ENCODE measurements at regions not wholly inside any gene's neighbourhood (a gene's known extent, or its start where the extent isn't known, plus 50 kb on each side); places are given as distances from the start of the nearest gene placed in this dataset.

DNA sequence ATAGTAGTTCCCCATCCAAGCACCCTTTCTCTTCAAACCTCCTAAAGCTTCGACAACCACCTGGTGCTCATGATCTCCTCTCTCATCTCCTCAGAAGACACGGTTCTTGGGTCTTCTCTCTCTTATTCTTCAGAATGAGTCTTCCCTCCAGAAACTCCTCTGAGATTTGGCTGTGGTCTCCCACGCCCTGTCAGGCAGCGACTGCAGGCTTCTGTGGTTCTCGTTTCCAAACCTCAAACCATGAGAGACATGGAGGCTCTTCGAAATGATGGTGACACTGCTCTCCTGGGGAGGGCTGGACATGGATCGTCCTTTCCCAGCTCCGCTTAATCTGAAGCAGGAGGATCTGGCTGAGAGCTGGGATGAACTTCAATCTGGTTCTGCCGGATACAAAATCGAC lies 78.6 kb upstream of the PITRM1 start:
- DNase-seq, result no peak

GRCh38 chr10:3249307-3249889 lies 76.8 kb upstream of the PITRM1 start:
- DNase-seq, result no peak

DNA sequence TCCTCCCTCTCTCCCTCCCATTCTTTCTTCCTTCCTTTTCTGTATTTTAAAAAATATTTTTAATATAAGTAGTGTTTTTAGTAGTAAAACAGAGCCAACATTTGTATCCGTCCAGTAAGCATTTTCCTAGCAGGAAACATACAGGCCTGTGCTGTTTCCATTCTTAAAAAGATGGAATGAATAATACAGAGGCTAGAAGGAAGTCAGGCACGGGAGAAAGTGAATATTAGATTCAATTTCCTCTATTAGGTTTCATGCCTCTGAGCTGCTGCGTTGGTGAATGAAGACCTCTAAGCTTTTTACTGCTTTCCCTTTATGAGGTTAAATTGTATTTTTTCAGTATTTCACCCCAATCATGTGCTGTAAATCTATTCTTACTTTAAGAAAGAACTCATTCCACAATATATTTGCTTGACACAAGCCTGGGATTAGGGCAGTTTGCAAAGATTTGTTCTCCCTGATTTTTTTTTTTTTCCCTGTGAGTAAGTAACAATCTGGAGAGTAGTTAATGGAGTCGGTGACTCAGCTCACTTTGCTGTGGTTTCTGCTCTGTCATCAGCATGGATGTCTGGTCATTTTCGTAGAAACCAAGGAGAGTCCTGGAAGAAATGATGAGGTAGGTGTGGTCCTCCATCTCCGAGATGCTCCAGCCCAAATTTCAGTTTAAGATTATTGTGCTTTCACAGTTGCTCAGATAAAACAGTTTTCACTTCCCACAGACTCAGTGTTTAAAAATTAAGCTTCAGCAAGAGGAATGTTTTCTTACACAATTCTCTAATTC lies 76.1 kb upstream of the PITRM1 start:
- DNase-seq, result no peak

GRCh38 chr10:3245395-3245794 lies 72.8 kb upstream of the PITRM1 start:
- no peak for DNase-seq

- no peak for DNase-seq
These were observed 69.5 kb upstream of the PITRM1 start for GRCh38 chr10:3241967-3242650.

DNA sequence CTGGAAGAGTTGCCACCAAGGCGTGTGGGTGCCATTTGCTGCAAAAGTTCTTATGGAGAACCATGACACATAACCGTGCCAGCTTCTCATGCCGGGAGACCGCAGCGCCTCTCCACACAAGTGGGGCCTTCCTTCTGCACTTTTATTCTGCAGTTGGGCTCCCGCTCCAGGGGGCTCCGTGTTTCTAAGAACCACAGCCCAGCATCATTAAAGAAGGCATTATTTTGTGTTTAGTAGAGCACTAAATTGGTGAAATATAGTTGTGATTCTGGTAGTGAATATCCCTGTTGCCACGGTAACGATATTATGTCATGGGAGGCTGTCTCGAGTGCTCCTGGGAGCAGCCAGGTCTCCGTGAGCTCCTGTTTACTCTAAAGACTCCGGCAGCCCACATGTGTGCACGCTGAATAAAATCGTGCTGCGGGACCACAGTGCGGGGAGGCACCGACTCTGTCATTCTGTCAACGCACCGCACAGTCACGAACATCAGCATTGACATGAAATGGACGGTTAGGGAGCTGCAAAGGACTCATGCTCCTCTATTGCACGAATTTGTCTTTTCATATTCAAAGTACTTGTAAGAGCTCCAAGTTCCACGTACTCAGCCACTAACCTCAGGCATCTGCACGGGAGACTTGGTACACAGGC lies 68.8 kb upstream of the PITRM1 start:
- DNase-seq, result no peak

- DNase-seq, result no peak
These were observed 67.6 kb upstream of the PITRM1 start for GRCh38 chr10:3239920-3240894.

- no peak for DNase-seq
These were observed 66.7 kb upstream of the PITRM1 start for GRCh38 chr10:3239066-3239919.

GRCh38 chr10:3238115-3238871 lies 65.7 kb upstream of the PITRM1 start:
- DNase-seq, result no peak

DNA sequence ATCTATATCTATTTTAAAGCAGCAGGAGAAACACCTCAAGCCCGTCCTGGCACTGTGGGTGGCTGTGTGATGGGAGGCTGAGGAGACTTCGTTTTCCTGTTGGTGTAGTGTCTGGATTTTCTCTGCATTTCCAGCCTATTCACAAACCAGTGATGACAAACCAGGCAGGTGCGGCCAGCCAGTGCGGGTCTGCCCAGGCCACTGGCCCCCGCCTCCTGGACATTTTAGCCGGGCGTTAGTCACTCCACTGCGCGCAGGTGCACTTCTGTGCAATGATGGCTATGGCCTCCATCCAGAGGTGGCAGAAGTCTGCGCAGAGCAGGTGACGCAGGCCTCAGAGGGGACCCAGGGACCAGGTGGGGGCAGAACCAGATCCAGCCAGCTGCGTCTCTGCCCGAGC lies 64.9 kb upstream of the PITRM1 start:
- no peak for DNase-seq

DNA sequence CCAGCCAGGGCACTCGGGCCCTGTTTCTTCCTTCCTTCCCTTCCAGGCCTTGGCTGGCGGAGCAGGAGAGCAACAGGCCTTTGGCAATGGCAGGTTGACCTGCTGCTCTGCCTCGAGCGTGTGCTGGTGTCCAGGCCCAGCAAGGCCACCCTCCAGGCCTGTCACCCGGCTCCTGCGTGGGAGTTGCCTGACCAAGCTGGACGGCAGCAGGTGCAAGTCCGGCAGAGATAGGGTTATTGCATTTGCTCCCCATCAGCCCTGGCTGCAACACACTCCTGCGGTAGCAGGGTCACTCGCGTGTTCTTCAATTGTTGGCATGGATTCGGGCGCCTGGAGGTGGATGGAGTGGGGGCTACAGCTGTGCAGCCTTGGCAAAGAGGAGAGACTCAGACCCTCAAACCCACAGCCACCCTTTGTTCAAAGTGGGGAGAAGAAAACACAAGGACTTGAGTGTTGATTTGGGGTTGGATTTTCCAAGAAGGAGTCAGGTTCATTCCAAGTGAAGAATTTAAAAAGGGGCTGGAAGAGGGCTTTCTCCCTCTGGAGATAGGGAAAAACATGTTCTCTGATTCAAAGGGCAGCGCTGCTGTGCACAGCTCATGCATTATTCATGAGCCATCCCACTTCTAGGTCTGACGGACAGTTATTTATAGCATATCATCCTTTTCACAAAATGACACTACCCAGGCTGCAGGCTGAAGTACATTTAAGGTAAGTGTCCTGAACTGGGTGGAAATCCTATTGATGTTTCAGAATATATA lies 64.2 kb upstream of the PITRM1 start:
- no peak for DNase-seq

- no peak for DNase-seq
These were observed 63.5 kb upstream of the PITRM1 start for GRCh38 chr10:3235996-3236510.

DNA sequence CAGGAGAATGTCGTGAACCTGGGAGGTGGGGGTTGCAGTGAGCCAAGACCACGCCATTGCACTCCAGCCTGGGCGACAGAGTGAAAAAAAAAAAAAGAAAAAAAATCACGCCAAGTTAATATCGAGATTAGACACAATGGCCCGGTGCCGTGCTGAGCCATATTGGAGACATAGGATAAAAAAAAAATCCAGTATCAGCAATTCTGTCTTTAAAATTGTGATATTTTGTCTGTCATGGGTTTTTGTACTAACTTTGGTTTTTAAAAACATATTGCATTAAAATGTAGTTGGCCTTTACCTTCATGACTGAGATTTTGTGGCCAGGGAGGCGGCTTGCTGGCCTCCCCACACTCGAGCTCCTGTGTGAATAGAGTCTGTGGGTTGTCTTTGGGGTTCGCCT lies 62.8 kb upstream of the PITRM1 start:
- no peak for DNase-seq

DNA sequence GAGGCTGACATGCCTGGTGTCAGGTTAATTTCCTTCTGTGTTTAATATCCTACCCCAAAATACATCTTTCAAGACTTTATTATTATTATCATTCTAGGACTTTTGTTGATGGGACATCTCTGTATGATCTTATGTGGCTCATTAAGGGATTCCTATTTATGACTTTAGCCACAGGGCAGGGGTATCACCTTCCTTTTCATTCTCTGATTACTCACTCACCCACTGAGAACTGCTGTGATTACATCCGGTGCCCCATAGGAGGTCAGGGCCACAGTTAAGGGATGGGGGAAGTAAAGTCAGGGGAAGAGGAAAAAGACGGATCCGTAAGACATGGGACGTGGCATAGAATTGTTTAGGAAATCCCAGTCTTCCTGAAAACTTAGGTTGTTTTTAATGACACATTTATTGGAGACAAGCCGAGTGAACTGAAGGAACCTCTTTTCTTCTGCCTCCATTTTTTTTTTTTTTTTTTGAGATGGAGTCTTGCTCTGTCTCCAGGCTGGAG lies 61.0 kb upstream of the PITRM1 start:
- no peak for DNase-seq

DNA sequence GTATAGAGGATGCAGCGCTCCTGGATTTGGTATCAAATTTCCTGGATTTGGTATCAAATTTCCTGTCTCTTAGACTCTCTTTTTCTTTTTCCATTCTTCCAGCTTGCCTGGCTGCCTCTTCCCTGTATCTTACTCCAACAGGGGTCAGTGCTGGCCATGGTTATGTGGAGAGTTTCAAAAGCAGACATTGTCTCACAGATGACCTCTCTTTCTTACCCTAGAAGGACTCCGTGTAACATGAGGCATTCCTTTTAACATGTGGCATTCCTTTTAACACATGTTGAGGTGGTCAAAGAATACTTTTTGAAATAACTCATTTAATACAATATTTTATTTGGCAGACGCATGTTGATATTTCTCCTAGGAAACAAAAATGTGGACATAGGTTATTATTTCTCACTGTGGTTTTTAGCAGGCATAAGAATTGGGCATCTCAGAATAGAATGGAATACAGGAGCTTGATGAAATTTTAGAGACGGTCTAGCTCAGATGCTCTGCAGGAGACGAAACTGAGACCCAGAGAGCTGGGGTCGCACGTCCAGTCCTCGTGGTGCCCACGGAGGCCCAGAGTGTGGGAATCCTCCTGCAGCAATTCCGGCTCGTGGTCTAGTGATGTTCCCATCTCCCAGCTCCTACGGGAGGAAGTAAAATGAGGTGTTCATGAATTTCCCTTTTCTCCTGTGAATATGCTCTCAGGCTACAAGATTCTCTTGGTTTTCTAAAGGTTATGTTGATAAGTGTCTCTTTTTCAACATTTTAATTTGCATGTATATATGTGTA lies 59.6 kb upstream of the PITRM1 start:
- no peak for DNase-seq

- no peak for DNase-seq
These were observed 57.2 kb upstream of the PITRM1 start for GRCh38 chr10:3229815-3230214.

- no peak for DNase-seq
These were observed 56.0 kb upstream of the PITRM1 start for GRCh38 chr10:3228629-3228945.

DNA sequence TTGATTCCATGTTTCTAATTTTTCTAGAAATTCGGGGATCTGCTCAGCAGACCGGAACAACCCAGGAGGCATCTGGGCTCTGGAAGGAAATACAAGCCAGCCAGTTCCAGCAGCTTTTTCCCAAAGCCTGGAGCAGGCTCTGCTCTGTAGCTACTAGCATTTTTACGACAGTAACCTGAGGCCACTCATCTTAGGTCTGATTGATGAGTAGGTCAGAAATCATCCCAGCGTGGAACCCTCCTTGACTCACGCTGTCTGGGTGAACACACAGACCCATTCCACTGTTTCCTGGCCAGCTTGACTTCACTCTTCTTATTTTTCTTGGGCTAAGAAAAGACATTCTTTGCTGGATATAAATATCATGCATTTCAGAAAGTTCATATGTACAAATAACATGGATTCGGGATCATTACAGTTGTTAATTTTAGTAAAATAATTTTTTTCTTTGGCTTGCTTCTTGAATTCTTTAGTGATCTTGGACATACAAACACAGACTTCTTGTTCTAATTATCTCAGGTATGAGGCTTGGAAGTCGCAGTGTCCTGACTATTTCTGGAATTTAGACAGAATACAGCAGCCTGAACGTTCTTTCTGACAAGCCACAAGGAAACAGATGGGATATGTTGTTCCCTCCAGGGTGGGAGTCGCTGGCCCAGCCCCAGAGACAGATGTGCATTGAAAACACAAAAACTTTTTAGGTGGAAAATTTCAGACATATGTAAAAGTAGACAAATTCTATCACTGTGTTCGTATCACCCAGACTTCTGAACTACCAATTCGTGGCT lies 54.6 kb upstream of the PITRM1 start:
- DNase-seq, result peak in 1 of 2 experiments; percentile 15

All from NCI-H187 (cell line).